ENCODE measurements at regions not wholly inside any gene's neighbourhood (a gene's known extent, or its start where the extent isn't known, plus 50 kb on each side); places are given as distances from the start of the nearest gene placed in this dataset.
A peak's percentile ranks its signal among the peaks of the same experiment; 100 is the strongest.

DNA sequence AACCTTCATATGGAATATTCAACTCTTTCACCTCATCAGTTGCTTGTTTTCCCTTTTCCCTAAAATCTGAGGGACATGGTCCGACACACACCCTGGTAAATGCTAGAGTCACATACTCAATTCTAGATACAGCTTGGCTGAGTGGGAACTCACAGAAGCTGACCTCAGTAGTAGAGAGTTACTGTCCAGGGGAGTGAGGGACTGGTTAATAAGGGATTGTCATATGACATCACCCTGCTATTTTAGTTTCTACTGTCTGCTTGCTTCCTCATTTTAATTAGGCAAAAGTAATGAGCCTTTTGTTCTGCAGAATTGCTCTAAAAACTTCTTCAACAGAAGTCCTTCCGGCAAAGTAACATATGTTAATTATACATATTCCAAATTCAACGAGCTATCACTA is 244.5 kb downstream of the ZIC4 start:
- Histone ChIP-seq H3K79me2 (ENCODE audit: insufficient read depth, low read length) (no peaks in the 10 kb centered on the region), H3K9ac (ENCODE audit: low read length) (no peak overlapping the region), H3K9me3 (ENCODE audit: insufficient read depth, low read depth, low read length) (no peaks in the 10 kb centered on the region), H3K4me1 (ENCODE audit: insufficient read depth, low read length) (no peaks in the 10 kb centered on the region), H3K4me3 (ENCODE audit: insufficient read depth, low read depth, low read length) (no peak overlapping the region), H4K20me1 (ENCODE audit: insufficient read depth, low read length) (no peaks in the 10 kb centered on the region), H3K27me3 (ENCODE audit: insufficient read depth, low read length) (no peaks in the 10 kb centered on the region), H3K36me3 (ENCODE audit: insufficient read depth, low read length) (no peaks in the 10 kb centered on the region), H3K4me2 (ENCODE audit: low read length) (no peak overlapping the region), H3K27ac (ENCODE audit: low read depth, low read length) (no peak overlapping the region), H2AFZ (ENCODE audit: low read depth, low read length) (no peak overlapping the region)
- no peak for DNase-seq (ENCODE audit: low read depth)
- Mint-ChIP-seq H3K27me3 (ENCODE audit: low read depth, unreplicated experiment) (no peaks in the 10 kb centered on the region), H3K9me3 (ENCODE audit: unreplicated experiment) (no peaks in the 10 kb centered on the region), H3K4me1 (ENCODE audit: low read depth, unreplicated experiment) (peaks cover 9% of the 10 kb centered on the region), H3K4me3 (ENCODE audit: unreplicated experiment) (no peak overlapping the region), H3K27ac (ENCODE audit: unreplicated experiment) (peak overlapping the region; percentile 2), H3K36me3 (ENCODE audit: low read depth, unreplicated experiment) (no peaks in the 10 kb centered on the region)
- FAIRE-seq: no peak
- TF ChIP-seq EZH2 (IDR thresholded peaks at IDR 0.05; ENCODE audit: insufficient read depth, low read length): no peak
- TF ChIP-seq, protein P1, sequence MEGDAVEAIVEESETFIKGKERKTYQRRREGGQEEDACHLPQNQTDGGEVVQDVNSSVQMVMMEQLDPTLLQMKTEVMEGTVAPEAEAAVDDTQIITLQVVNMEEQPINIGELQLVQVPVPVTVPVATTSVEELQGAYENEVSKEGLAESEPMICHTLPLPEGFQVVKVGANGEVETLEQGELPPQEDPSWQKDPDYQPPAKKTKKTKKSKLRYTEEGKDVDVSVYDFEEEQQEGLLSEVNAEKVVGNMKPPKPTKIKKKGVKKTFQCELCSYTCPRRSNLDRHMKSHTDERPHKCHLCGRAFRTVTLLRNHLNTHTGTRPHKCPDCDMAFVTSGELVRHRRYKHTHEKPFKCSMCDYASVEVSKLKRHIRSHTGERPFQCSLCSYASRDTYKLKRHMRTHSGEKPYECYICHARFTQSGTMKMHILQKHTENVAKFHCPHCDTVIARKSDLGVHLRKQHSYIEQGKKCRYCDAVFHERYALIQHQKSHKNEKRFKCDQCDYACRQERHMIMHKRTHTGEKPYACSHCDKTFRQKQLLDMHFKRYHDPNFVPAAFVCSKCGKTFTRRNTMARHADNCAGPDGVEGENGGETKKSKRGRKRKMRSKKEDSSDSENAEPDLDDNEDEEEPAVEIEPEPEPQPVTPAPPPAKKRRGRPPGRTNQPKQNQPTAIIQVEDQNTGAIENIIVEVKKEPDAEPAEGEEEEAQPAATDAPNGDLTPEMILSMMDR (IDR thresholded peaks at IDR 0.05; ENCODE audit: insufficient read depth, low read depth, low read length): no peak

DNA sequence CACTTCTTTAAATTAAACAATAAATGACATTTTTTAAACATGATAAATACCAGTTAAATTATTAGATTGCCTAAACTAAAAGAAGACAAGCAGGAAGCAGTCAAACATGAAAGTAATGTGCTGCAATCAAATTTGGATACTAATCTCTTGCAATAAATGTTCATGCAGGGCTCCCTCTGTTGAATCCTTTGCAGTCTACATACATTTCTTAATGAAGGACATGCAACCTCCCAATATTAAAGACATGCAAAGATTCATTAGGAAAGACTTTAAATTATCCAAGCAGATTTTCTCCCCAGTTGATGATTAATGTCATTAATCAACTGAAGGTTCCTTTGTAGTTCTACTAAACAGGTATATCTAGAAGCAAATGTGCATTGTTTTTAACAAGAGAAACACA is 245.4 kb downstream of the ZIC4 start:
- Histone ChIP-seq H3K36me3 (ENCODE audit: insufficient read depth, low read length) (no peaks in the 10 kb centered on the region), H3K4me3 (ENCODE audit: insufficient read depth, low read depth, low read length) (no peak overlapping the region), H3K4me1 (ENCODE audit: insufficient read depth, low read length) (no peaks in the 10 kb centered on the region), H2AFZ (ENCODE audit: low read depth, low read length) (no peak overlapping the region), H3K27ac (ENCODE audit: low read depth, low read length) (no peak overlapping the region), H3K9ac (ENCODE audit: low read length) (no peak overlapping the region), H4K20me1 (ENCODE audit: insufficient read depth, low read length) (no peaks in the 10 kb centered on the region), H3K27me3 (ENCODE audit: insufficient read depth, low read length) (no peaks in the 10 kb centered on the region), H3K79me2 (ENCODE audit: insufficient read depth, low read length) (no peaks in the 10 kb centered on the region), H3K4me2 (ENCODE audit: low read length) (no peak overlapping the region), H3K9me3 (ENCODE audit: insufficient read depth, low read depth, low read length) (no peaks in the 10 kb centered on the region)
- no peak for TF ChIP-seq EZH2 (IDR thresholded peaks at IDR 0.05; ENCODE audit: insufficient read depth, low read length)
- TF ChIP-seq, protein P1 (IDR thresholded peaks at IDR 0.05; ENCODE audit: insufficient read depth, low read depth, low read length): no peak
- no peak for DNase-seq (ENCODE audit: low read depth)
- no peak overlapping the region for H3K4me3 Mint-ChIP-seq (ENCODE audit: unreplicated experiment)
- H3K4me1 Mint-ChIP-seq (ENCODE audit: low read depth, unreplicated experiment): peaks cover 9% of the 10 kb centered on the region
- H3K27me3 Mint-ChIP-seq (ENCODE audit: low read depth, unreplicated experiment): no peaks in the 10 kb centered on the region
- no peak for FAIRE-seq
- no peaks in the 10 kb centered on the region for H3K36me3 Mint-ChIP-seq (ENCODE audit: low read depth, unreplicated experiment)
- H3K9me3 Mint-ChIP-seq (ENCODE audit: unreplicated experiment): no peaks in the 10 kb centered on the region
- no peak overlapping the region for H3K27ac Mint-ChIP-seq (ENCODE audit: unreplicated experiment)

- Histone ChIP-seq H3K9ac (ENCODE audit: low read length) (no peak overlapping the region), H3K4me3 (ENCODE audit: insufficient read depth, low read depth, low read length) (no peak overlapping the region), H2AFZ (ENCODE audit: low read depth, low read length) (no peak overlapping the region), H3K27ac (ENCODE audit: low read depth, low read length) (no peak overlapping the region), H3K36me3 (ENCODE audit: insufficient read depth, low read length) (no peaks in the 10 kb centered on the region), H3K4me1 (ENCODE audit: insufficient read depth, low read length) (no peaks in the 10 kb centered on the region), H3K9me3 (ENCODE audit: insufficient read depth, low read depth, low read length) (no peaks in the 10 kb centered on the region), H3K79me2 (ENCODE audit: insufficient read depth, low read length) (no peaks in the 10 kb centered on the region), H4K20me1 (ENCODE audit: insufficient read depth, low read length) (no peaks in the 10 kb centered on the region), H3K4me2 (ENCODE audit: low read length) (no peak overlapping the region), H3K27me3 (ENCODE audit: insufficient read depth, low read length) (no peaks in the 10 kb centered on the region)
- Mint-ChIP-seq H3K27ac (ENCODE audit: unreplicated experiment) (no peak overlapping the region), H3K27me3 (ENCODE audit: low read depth, unreplicated experiment) (no peaks in the 10 kb centered on the region), H3K4me3 (ENCODE audit: unreplicated experiment) (no peak overlapping the region), H3K36me3 (ENCODE audit: low read depth, unreplicated experiment) (no peaks in the 10 kb centered on the region), H3K4me1 (ENCODE audit: low read depth, unreplicated experiment) (peaks cover 9% of the 10 kb centered on the region), H3K9me3 (ENCODE audit: unreplicated experiment) (peaks cover 3% of the 10 kb centered on the region)
- no peak for DNase-seq (ENCODE audit: low read depth)
- no peak for FAIRE-seq
- TF ChIP-seq, protein P1 (IDR thresholded peaks at IDR 0.05; ENCODE audit: insufficient read depth, low read depth, low read length): no peak
- no peak for TF ChIP-seq EZH2 (IDR thresholded peaks at IDR 0.05; ENCODE audit: insufficient read depth, low read length)
Measured at GRCh38 chr3:147159141-147159540, 247.2 kb downstream of the ZIC4 start.
